OCI-LY7 (cell line): ENCODE measurements at regions not wholly inside any gene's neighbourhood (a gene's known extent, or its start where the extent isn't known, plus 50 kb on each side); places are given as distances from the start of the nearest gene placed in this dataset.

ENCODE experiments used
- EZH2phosphoT487 ChIP-seq: fragments of 200-600 bp; sonication (generic); IDR thresholded peaks from 2 replicates; pipeline ENCODE4 v1.6.1; 2018; ENCODE audit warnings: low read depth, borderline replicate concordance, mild to moderate bottlenecking, mixed run types, antibody characterized with exemption, low read length, moderate library complexity, mixed read lengths
- TF ChIP-seq, protein P1 (sequence below): fragments of 200-600 bp; sonication (generic); conservative IDR thresholded peaks from 2 replicates; pipeline ENCODE4 v1.5.1; 2014; ENCODE audit warnings: mild to moderate bottlenecking, antibody characterized with exemption, low read length, moderate library complexity, mixed read lengths

DNA sequence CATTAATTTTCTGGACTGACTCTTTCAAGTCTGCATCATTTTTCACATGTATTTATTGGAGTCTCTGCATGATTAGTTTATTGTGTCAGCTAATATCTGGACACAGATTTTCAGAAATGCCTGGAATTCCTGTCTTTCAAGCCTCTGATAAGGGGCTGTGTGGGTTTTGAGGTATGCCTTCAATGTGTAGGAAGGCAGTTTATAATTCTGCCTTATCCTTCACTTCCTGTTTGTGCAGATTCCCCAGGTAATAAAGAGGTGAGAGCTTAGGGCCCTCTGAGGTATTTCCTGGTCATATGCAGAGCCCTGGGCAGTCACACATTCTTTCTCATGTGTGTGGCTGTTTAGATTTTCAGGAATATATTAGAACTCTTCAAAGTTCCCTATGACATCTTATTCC lies 79.4 kb upstream of the PRKCQ start:
- TF ChIP-seq, protein P1, sequence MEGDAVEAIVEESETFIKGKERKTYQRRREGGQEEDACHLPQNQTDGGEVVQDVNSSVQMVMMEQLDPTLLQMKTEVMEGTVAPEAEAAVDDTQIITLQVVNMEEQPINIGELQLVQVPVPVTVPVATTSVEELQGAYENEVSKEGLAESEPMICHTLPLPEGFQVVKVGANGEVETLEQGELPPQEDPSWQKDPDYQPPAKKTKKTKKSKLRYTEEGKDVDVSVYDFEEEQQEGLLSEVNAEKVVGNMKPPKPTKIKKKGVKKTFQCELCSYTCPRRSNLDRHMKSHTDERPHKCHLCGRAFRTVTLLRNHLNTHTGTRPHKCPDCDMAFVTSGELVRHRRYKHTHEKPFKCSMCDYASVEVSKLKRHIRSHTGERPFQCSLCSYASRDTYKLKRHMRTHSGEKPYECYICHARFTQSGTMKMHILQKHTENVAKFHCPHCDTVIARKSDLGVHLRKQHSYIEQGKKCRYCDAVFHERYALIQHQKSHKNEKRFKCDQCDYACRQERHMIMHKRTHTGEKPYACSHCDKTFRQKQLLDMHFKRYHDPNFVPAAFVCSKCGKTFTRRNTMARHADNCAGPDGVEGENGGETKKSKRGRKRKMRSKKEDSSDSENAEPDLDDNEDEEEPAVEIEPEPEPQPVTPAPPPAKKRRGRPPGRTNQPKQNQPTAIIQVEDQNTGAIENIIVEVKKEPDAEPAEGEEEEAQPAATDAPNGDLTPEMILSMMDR: no peak
- TF ChIP-seq EZH2phosphoT487: no peak
